GM10266 (cell line): ENCODE measurements at regions not wholly inside any gene's neighbourhood (a gene's known extent, or its start where the extent isn't known, plus 50 kb on each side); places are given as distances from the start of the nearest gene placed in this dataset.
"Not testable (repeated sequence)": the region's sequence is repeated elsewhere in the genome, so short reads cannot be mapped to it uniquely, and the experiment has no call there.

Experiments used
- DNase-seq: peaks from one replicate; pipeline ENCODE4 v3.0.0; 2012; ENCODE audit errors: extremely low spot score
- CTCF ChIP-seq: IDR thresholded peaks from 2 replicates; pipeline ENCODE4 v1.5.1; 2012; ENCODE audit warnings: mild to moderate bottlenecking, low read depth; ENCODE audit not compliant: control insufficient read depth, insufficient read depth; ENCODE audit errors: missing control alignments

- no peak for TF ChIP-seq CTCF
- DNase-seq, result no peak
These were observed 399.1 kb upstream of the AKR1E2 start for GRCh38 chr10:4426866-4427265.

- DNase-seq, result no peak
- no peak for TF ChIP-seq CTCF
These were observed 416.7 kb upstream of the AKR1E2 start for GRCh38 chr10:4409319-4409718.

GRCh38 chr10:4407783-4408182 lies 418.2 kb upstream of the AKR1E2 start:
- TF ChIP-seq CTCF, result no peak
- no peak for DNase-seq

GRCh38 chr10:4405828-4406227 lies 420.2 kb upstream of the AKR1E2 start:
- no peak for DNase-seq

GRCh38 chr10:4403638-4404252 lies 422.3 kb upstream of the AKR1E2 start:
- no peak for TF ChIP-seq CTCF
- DNase-seq, result no peak

More at GRCh38 chr10:4405828-4406227, 420.2 kb upstream of the AKR1E2 start:
- TF ChIP-seq CTCF, result no peak

- not testable (repeated sequence) for DNase-seq
These were observed 424.9 kb upstream of the AKR1E2 start for GRCh38 chr10:4401080-4401479.

GRCh38 chr10:4399556-4399955 lies 426.5 kb upstream of the AKR1E2 start:
- TF ChIP-seq CTCF, result no peak
- DNase-seq, result no peak

- no peak for TF ChIP-seq CTCF
- DNase-seq, result no peak
These were observed 427.4 kb upstream of the AKR1E2 start for GRCh38 chr10:4398602-4399001.
